GM12874 (cell line): ENCODE measurements at regions not wholly inside any gene's neighbourhood (a gene's known extent, or its start where the extent isn't known, plus 50 kb on each side); places are given as distances from the start of the nearest gene placed in this dataset.
A peak's percentile ranks its signal among the peaks of the same experiment; 100 is the strongest.

Experiments used
- TF ChIP-seq, protein P1 (sequence below): IDR thresholded peaks from 2 replicates; pipeline ENCODE4 v1.5.1; 2011; ENCODE audit warnings: low read depth, mild to moderate bottlenecking, control low read depth, low read length, moderate library complexity; ENCODE audit not compliant: insufficient read depth

DNA sequence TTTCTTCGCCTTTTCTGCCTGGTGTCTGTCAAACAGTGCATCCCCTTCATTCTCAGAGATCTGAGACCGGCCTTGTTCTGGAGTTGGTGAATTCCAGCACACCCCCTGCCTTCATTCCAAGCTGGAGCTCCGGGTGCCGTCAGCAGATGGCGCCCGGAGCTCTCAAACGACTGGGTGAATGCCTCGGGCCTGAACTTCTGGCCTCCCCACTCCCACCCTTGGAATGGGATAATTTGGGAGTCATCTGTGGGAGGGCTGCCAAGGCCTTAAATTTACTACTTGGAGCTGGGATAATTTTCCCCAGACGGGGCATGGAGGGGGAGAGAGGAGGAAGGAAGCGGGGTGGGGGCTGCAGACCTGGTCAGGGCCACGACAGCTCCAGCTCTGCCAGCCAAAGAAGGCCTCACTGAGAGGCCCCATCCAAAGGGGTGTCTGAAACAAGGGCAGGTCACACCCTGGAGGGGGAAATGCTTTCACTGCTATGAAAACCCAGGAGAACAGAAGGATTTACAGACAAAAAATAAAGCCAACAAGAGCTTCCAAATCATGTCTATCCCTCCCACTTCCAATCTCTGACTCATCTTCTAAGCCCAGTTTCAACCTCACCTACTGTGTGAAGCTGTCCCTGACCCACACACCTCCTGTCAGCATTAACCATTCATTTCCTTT is 187.9 kb downstream of the OPA1 start:
- TF ChIP-seq, protein P1, sequence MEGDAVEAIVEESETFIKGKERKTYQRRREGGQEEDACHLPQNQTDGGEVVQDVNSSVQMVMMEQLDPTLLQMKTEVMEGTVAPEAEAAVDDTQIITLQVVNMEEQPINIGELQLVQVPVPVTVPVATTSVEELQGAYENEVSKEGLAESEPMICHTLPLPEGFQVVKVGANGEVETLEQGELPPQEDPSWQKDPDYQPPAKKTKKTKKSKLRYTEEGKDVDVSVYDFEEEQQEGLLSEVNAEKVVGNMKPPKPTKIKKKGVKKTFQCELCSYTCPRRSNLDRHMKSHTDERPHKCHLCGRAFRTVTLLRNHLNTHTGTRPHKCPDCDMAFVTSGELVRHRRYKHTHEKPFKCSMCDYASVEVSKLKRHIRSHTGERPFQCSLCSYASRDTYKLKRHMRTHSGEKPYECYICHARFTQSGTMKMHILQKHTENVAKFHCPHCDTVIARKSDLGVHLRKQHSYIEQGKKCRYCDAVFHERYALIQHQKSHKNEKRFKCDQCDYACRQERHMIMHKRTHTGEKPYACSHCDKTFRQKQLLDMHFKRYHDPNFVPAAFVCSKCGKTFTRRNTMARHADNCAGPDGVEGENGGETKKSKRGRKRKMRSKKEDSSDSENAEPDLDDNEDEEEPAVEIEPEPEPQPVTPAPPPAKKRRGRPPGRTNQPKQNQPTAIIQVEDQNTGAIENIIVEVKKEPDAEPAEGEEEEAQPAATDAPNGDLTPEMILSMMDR: peak; percentile 67

DNA sequence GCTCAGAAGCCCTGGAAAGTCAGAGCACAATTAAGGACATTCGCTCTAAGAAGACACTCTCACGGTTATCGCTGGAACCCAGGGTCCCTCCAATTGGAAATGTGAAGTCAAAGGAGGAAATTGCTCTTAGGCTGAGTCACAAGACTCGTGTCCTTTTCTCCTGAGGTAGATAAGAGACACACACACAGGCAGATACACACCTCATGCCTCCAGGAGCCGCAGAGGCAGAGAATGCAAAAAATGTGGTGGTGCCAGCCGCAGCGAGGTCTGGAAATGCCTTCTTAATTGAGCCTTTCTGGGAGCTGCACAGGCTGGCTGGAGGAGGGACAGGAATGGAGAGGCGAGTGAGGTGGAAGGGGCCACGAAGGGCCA is 189.3 kb downstream of the OPA1 start:
- TF ChIP-seq, protein P1: no peak

DNA sequence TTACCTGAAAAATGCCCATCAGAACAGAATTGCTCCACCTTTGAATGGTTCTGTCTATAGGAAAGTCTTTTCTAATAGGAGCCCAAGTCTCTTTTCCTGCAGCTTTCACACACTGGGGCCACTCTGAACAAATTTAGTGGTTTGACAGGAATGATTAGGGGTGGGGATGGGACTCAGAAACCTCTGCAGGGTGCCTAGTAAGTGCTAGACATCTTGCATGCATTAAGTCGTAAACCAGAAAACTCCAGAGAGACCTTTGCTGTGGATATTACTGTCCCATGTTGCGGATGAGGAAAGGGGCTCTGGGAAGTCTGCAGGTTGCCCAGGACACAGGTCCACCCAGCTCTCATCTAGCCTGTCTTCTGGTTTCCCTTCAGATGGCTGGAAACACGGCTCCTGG is 189.7 kb downstream of the OPA1 start:
- TF ChIP-seq, protein P1: no peak

DNA sequence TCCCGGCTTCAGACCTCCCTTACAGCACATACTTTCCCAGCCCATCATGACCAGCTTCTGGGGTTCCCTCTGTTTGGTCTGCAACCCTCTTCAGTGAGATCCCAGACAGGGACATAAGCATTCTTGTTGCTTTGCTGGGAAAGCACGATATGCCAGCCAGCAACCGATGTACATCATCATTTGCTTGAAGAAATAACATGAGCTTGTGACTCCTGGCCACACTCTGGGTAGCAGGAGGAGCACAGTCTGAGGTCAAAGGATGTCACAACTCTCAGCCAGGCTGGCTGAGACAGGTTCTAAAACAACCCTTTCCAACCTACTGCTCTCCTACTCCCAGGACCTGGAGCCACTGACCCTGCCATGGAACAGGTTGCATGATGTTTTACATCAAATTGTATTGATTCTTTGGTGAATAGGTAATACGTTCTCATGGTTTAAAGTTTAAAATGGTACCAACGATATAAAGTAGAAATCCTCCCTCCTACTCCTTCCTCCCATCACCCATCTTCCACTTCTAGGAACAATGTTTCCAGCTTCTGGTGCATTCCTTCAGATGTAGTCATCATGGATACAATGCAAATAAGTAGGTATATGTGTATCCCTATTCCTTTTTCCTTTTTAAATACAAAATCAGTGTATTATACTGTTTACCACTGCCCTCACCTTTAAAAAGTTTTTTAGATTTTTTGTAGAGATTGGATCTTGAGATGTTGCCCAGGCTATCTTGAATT is 190.3 kb downstream of the OPA1 start:
- TF ChIP-seq, protein P1: no peak

DNA sequence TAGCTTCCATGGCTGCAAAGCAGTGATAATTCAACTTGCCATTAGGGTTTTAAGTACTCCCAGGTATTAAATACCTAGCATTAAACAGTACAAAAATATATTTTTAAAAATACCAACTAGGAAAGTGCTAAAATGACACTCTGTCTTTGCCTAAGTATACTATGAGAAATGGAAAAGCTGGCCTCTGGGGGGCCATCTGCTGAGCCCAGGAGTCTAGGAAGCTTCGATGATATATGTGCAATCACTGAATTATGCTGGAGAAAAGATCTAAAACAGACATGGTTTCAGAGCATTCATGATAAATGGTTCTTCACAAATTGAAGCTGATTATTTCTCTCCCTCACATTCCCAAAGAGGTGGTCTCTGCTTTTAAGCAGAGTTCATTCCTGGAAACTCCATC is 191.8 kb downstream of the OPA1 start:
- TF ChIP-seq, protein P1: no peak

DNA sequence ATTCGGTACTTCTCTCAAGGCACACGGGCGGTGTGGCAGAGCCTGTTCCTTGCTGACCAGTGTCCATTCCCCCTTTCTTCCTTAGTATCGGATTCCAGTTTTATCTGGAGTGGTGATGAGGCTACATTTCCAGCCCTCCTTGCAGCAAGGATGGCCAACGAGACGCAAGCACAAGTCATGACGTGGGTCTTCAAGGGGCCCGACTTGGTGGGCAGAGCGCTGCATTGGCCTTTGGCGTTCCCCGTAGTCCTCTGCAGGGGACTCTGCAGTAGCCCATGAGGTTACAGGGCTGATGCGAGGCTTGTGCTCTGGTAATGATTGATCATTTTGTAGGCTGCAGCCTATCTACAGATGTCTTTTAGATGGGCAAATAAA is 194.5 kb downstream of the OPA1 start:
- TF ChIP-seq, protein P1: no peak

DNA sequence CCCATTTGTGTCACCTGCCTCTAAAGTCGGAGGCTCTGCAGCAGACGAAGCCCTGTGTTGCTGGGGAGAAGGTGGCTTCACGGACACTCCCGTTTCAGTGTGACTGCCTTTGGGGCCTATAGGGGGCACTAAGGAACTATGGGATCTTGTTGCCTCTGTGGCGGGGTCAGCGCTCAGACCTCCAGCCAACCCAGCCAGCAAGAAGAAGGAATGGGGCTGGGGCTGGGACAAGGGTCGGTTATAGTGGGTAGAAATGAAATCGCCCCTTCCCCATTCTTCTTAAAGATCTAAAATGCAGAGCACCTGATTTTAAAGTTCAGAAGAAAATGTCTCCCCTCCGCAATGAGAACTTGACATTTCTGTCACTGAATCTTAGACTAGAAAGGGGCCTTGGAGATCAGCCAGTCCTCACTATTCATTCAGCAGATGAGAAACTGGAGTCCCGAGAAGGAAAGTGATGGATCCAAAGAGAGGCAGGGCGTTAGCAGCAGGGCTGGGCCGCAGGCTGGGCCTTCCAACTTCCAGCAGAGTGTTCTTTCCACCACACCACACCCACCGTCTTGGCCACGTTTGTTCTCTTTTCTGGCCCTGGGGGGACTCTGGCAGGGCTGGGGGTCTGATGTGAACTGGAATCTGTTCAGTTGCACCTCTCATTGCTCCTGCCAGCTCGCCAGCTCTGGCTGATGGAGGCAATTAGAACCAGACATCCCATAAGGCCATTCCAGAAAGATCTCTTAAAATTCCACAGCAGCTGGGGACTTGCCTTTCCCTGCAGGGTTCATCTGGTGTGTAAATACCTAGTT is 195.4 kb downstream of the OPA1 start:
- TF ChIP-seq, protein P1: peak; percentile 81
